LNCAP (cell line): ENCODE measurements at regions not wholly inside any gene's neighbourhood (a gene's known extent, or its start where the extent isn't known, plus 50 kb on each side); places are given as distances from the start of the nearest gene placed in this dataset.

Experiments
- CTCF ChIP-seq: fragments of 450-650 bp; IDR thresholded peaks from 2 replicates; pipeline ENCODE4 v1.5.1; 2017; ENCODE audit warnings: mild to moderate bottlenecking

- no peak for TF ChIP-seq CTCF
Observed at GRCh38 chr18:4931209-4931608, 265.8 kb downstream of the AKAIN1 start.

- TF ChIP-seq CTCF = no peak
Observed at GRCh38 chr18:4921548-4921947, 275.5 kb downstream of the AKAIN1 start.

- no peak for TF ChIP-seq CTCF
Observed at GRCh38 chr18:4908328-4908727, 288.7 kb downstream of the AKAIN1 start.

- TF ChIP-seq CTCF = no peak
Observed at GRCh38 chr18:4906856-4907255, 290.2 kb downstream of the AKAIN1 start.

- no peak for TF ChIP-seq CTCF
Observed at GRCh38 chr18:4888251-4889040, 308.6 kb downstream of the AKAIN1 start.

GRCh38 chr18:4878480-4878879, 318.6 kb downstream of the AKAIN1 start:
- no peak for TF ChIP-seq CTCF

- TF ChIP-seq CTCF = no peak
Observed at GRCh38 chr18:4871197-4871596, 325.9 kb downstream of the AKAIN1 start.
